KOPT-K1 (cell line): ENCODE measurements at regions not wholly inside any gene's neighbourhood (a gene's known extent, or its start where the extent isn't known, plus 50 kb on each side); places are given as distances from the start of the nearest gene placed in this dataset.

Source experiments
- H3K27ac ChIP-seq: fragments of 200-600 bp; sonication (generic); 2 replicates; pipeline ENCODE4 v1.5.1; 2016; ENCODE audit warnings: antibody characterized with exemption, mild to moderate bottlenecking, low read depth, low read length; ENCODE audit not compliant: poor library complexity, severe bottlenecking
- H3K36me3 ChIP-seq: fragments of 200-600 bp; sonication (generic); 2 replicates; pipeline ENCODE4 v1.5.1; 2017; ENCODE audit warnings: antibody characterized with exemption, mild to moderate bottlenecking, low read length, moderate library complexity; ENCODE audit not compliant: insufficient read depth
- H3K9me3 ChIP-seq: fragments of 200-600 bp; sonication (generic); 2 replicates; pipeline ENCODE4 v1.5.1; 2017; ENCODE audit warnings: antibody characterized with exemption, low read length, mild to moderate bottlenecking; ENCODE audit not compliant: insufficient read depth, poor library complexity, severe bottlenecking

- no peaks in the 10 kb centered on the region for H3K36me3 ChIP-seq
- H3K9me3 ChIP-seq = no peaks in the 10 kb centered on the region
- H3K27ac ChIP-seq = no peak overlapping the region
These were observed 115.1 kb downstream of the BEGAIN start for GRCh38 chr14:100472094-100472455.

GRCh38 chr14:100472491-100472890 is 114.7 kb downstream of the BEGAIN start:
- Histone ChIP-seq H3K9me3 (no peaks in the 10 kb centered on the region), H3K36me3 (no peaks in the 10 kb centered on the region), H3K27ac (no peak overlapping the region)

- no peaks in the 10 kb centered on the region for H3K9me3 ChIP-seq
- no peak overlapping the region for H3K27ac ChIP-seq
- no peaks in the 10 kb centered on the region for H3K36me3 ChIP-seq
These were observed 114.0 kb downstream of the BEGAIN start for GRCh38 chr14:100473249-100473648.

GRCh38 chr14:100474196-100474595 is 113.0 kb downstream of the BEGAIN start:
- no peaks in the 10 kb centered on the region for H3K9me3 ChIP-seq
- no peak overlapping the region for H3K27ac ChIP-seq
- H3K36me3 ChIP-seq = no peaks in the 10 kb centered on the region

- Histone ChIP-seq H3K36me3 (no peaks in the 10 kb centered on the region), H3K27ac (no peak overlapping the region), H3K9me3 (no peaks in the 10 kb centered on the region)
These were observed 111.9 kb downstream of the BEGAIN start for GRCh38 chr14:100475268-100475667.

GRCh38 chr14:100476012-100476822 is 111.0 kb downstream of the BEGAIN start:
- Histone ChIP-seq H3K36me3 (no peaks in the 10 kb centered on the region), H3K27ac (no peak overlapping the region), H3K9me3 (no peaks in the 10 kb centered on the region)

- Histone ChIP-seq H3K36me3 (no peaks in the 10 kb centered on the region), H3K27ac (no peak overlapping the region), H3K9me3 (no peaks in the 10 kb centered on the region)
These were observed 102.5 kb downstream of the BEGAIN start for GRCh38 chr14:100484531-100485267.

GRCh38 chr14:100486025-100486828 is 101.0 kb downstream of the BEGAIN start:
- Histone ChIP-seq H3K36me3 (no peaks in the 10 kb centered on the region), H3K9me3 (no peaks in the 10 kb centered on the region), H3K27ac (no peak overlapping the region)
